Mesendoderm (in vitro differentiated cells): ENCODE measurements at regions not wholly inside any gene's neighbourhood (a gene's known extent, or its start where the extent isn't known, plus 50 kb on each side); places are given as distances from the start of the nearest gene placed in this dataset.
A peak's percentile ranks its signal among the peaks of the same experiment; 100 is the strongest.

ENCODE experiments used
- DNase-seq: peaks from one replicate; pipeline ENCODE4 v3.0.0; 2013
- H2AK5ac ChIP-seq: 2 replicates; pipeline ENCODE4 v1.6.1; 2013; ENCODE audit warnings: low read length, inconsistent platforms
- H2BK120ac ChIP-seq: 2 replicates; pipeline ENCODE4 v1.6.1; 2013; ENCODE audit warnings: low read depth, mild to moderate bottlenecking, low read length, moderate library complexity, mixed read lengths
- H2BK15ac ChIP-seq: replicated peaks from 2 replicates; pipeline ENCODE4 v1.6.1; 2013; ENCODE audit warnings: low read depth, mild to moderate bottlenecking, moderate library complexity
- H2BK5ac ChIP-seq: 2 replicates; pipeline ENCODE4 v1.6.1; 2013; ENCODE audit warnings: low read length, inconsistent platforms
- H3K18ac ChIP-seq: 2 replicates; pipeline ENCODE4 v1.6.1; 2013; ENCODE audit warnings: mild to moderate bottlenecking, low read length, mixed read lengths
- H3K23ac ChIP-seq: one replicate; pipeline ENCODE4 v1.6.1; 2013; ENCODE audit warnings: low read length
- H3K27ac ChIP-seq: 2 replicates; pipeline ENCODE4 v1.5.1; 2013; ENCODE audit warnings: low read depth, mild to moderate bottlenecking, inconsistent platforms, low read length, moderate library complexity
- H3K27me3 ChIP-seq: 2 replicates; pipeline ENCODE4 v1.6.1; 2013; ENCODE audit warnings: low read length, control low read depth, mild to moderate bottlenecking, inconsistent platforms; ENCODE audit not compliant: insufficient read depth, poor library complexity
- H3K36me3 ChIP-seq: 2 replicates; pipeline ENCODE4 v1.6.1; 2013; ENCODE audit warnings: low read length, inconsistent platforms; ENCODE audit not compliant: control insufficient read depth, insufficient read depth
- H3K4ac ChIP-seq: one replicate; pipeline ENCODE4 v1.6.1; 2013; ENCODE audit warnings: low read depth, mild to moderate bottlenecking, low read length, moderate library complexity
- H3K4me1 ChIP-seq: 2 replicates; pipeline ENCODE4 v1.6.1; 2013; ENCODE audit warnings: low read depth, low read length, inconsistent platforms; ENCODE audit not compliant: control insufficient read depth
- H3K4me2 ChIP-seq: 2 replicates; pipeline ENCODE4 v1.6.1; 2013; ENCODE audit warnings: low read length
- H3K4me3 ChIP-seq: 2 replicates; pipeline ENCODE4 v1.5.1; 2013; ENCODE audit warnings: mild to moderate bottlenecking, low read length
- H3K56ac ChIP-seq: one replicate; pipeline ENCODE4 v1.6.1; 2013; ENCODE audit warnings: low read length
- H3K79me1 ChIP-seq: 2 replicates; pipeline ENCODE4 v1.6.1; 2013; ENCODE audit warnings: low read length, inconsistent platforms
- H3K79me2 ChIP-seq: 2 replicates; pipeline ENCODE4 v1.6.1; 2013; ENCODE audit warnings: mild to moderate bottlenecking, low read length; ENCODE audit not compliant: control insufficient read depth, insufficient read depth
- H3K9ac ChIP-seq: 2 replicates; pipeline ENCODE4 v1.6.1; 2013; ENCODE audit warnings: low read length, inconsistent platforms
- H4K5ac ChIP-seq: one replicate; pipeline ENCODE4 v1.6.1; 2013; ENCODE audit warnings: low read length
- H4K8ac ChIP-seq: one replicate; pipeline ENCODE4 v1.6.1; 2013; ENCODE audit warnings: low read depth, mild to moderate bottlenecking, control low read depth, low read length, moderate library complexity
- WGBS: extraction: QIAGEN DNeasy Blood & Tissue Kit; methylation state at CpG from one replicate; pipeline ENCODE4 v1.1.7; 2013; ENCODE audit warnings: low lambda C conversion rate, missing lambda C conversion rate; ENCODE audit not compliant: insufficient coverage; ENCODE audit errors: extremely low coverage; 5-methylcytosine and 5-hydroxymethylcytosine counted together

DNA sequence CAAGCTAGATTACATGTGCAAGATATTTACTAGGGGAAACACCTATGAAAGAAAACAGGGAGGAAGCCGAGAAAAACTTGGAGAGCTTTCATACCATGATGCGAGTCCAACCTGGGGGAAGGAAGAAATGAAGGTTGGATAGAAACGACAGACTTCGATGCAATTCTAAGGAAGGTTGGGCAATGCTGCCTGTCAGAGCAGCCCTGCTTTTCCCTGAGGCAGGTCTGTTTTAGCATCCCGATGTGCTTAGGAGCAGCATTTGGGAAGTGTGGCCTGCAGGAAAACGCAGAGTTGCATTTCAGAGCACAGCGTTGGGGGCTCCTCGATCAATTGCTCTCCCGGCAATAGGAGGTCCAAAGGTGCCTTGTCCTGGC is 91.9 kb upstream of the DTNBP1 start:
- Histone ChIP-seq H2AK5ac (no peak overlapping the region), H3K4ac (no peak overlapping the region), H3K18ac (no peak overlapping the region), H3K79me1 (no peaks in the 10 kb centered on the region), H3K4me2 (no peak overlapping the region), H3K4me1 (no peaks in the 10 kb centered on the region), H3K27me3 (no peaks in the 10 kb centered on the region), H3K79me2 (no peaks in the 10 kb centered on the region), H3K4me3 (no peak overlapping the region), H3K27ac (no peak overlapping the region), H3K56ac (no peak overlapping the region), H3K23ac (no peak overlapping the region), H4K5ac (no peak overlapping the region), H2BK5ac (no peak overlapping the region), H2BK15ac (no peak overlapping the region), H3K36me3 (no peaks in the 10 kb centered on the region), H4K8ac (no peak overlapping the region), H2BK120ac (no peak overlapping the region), H3K9ac (no peak overlapping the region)
- no peak for DNase-seq
- no CpG with 5 or more reads among the region's 9 CpGs for WGBS

DNA sequence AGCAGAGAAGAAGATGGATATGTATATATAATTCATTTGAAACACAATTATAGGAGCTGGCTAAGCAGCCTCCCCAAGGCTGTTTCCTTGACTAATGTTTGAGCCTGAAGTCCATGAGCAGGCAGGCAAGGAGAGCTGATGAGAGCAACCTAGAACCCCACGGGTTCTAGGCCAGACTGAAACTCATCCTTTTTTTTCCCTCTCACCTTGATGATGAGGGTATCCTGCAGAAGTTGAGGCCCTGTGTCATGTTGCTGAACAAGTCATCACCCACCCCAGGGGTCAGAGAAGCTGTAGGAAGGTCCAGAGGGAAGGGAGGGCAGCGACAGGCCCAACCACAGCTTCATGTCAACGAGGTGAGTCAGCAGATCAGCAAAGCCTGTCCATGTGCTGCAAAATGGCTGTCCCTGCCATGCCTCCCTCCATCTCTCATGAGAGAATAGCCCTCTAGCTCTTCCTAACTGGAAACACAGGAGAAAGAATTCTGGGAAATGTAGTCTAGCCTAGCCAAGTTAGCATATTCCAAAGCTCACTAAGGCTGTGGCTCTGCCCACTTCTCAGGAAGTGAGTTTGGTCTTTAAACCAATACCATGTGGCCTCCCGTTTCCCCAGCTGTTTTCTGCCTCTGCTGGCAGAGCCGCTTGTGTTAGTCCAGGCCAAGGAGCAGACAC is 91.3 kb upstream of the DTNBP1 start:
- H4K8ac ChIP-seq, result no peak overlapping the region
- no peak overlapping the region for H3K27ac ChIP-seq
- H3K4ac ChIP-seq, result no peak overlapping the region
- H2BK15ac ChIP-seq, result no peak overlapping the region
- H3K36me3 ChIP-seq, result no peaks in the 10 kb centered on the region
- peak; percentile 86 for DNase-seq
- no peaks in the 10 kb centered on the region for H3K27me3 ChIP-seq
- no peak overlapping the region for H2AK5ac ChIP-seq
- H3K56ac ChIP-seq, result no peak overlapping the region
- H3K79me2 ChIP-seq, result no peaks in the 10 kb centered on the region
- no peak overlapping the region for H3K23ac ChIP-seq
- H3K9ac ChIP-seq, result no peak overlapping the region
- H3K4me2 ChIP-seq, result no peak overlapping the region
- WGBS, result no CpG with 5 or more reads among the region's 5 CpGs
- H4K5ac ChIP-seq, result no peak overlapping the region
- no peaks in the 10 kb centered on the region for H3K79me1 ChIP-seq
- H2BK5ac ChIP-seq, result no peak overlapping the region
- H3K4me3 ChIP-seq, result no peak overlapping the region
- no peak overlapping the region for H3K18ac ChIP-seq
- H2BK120ac ChIP-seq, result no peak overlapping the region
- no peaks in the 10 kb centered on the region for H3K4me1 ChIP-seq

DNA sequence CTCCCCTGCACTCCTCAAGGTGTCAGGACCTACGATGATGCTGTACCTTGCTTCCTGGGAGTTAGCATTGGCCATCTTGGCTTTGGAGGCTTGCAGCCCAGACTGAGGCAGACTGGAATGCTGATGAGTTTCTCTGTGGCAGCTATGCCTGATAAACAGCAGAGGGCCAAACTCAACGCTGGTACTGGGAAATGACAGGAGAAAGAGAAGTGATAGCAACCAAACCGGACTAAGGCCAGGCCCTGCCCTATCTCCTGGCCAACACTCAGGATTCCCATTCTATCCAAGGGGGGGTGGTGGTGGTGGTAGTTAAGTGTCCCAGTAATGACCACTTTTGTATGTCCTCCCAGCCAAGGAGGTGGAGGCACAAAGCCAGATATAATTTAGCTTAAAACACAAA is 90.0 kb upstream of the DTNBP1 start:
- Histone ChIP-seq H2BK15ac (no peak overlapping the region), H3K4me1 (no peaks in the 10 kb centered on the region), H3K23ac (no peak overlapping the region), H2BK5ac (no peak overlapping the region), H3K27ac (no peak overlapping the region), H2AK5ac (no peak overlapping the region), H3K79me1 (no peaks in the 10 kb centered on the region), H3K36me3 (no peaks in the 10 kb centered on the region), H3K79me2 (no peaks in the 10 kb centered on the region), H3K9ac (no peak overlapping the region), H3K4me3 (no peak overlapping the region), H4K5ac (no peak overlapping the region), H4K8ac (no peak overlapping the region), H3K18ac (no peak overlapping the region), H3K27me3 (no peaks in the 10 kb centered on the region), H3K4ac (no peak overlapping the region), H3K4me2 (no peak overlapping the region), H3K56ac (no peak overlapping the region), H2BK120ac (no peak overlapping the region)
- DNase-seq, result peak; percentile 71
- no CpG with 5 or more reads among the region's 3 CpGs for WGBS

DNA sequence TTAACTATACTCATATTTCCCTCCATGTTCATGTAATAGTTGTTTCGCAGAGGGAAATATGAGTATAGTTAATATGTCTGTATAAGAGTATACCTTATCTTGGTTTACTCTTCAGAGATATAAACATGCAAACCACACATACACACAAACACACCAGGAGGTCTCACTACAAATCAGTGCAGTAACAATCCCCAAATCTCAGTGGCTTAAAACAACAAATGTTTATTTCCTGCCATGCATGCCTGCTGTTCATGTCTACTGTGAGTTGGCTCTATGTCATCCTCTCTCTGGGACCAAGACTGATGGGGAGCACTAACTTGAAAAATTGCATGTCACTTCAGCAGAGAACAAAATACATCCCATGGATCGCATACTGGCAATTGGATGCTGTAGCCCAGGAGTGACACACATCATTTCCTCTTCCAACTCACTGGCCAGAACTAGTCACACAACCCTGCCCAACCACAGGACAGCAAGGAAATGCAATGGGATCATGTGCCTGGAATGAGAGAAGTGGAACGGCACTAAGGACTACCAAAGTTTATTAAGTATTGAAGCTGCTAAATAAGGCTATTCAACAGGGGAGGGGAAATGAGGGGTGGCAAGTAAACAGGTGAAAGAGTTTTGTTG is 89.0 kb upstream of the DTNBP1 start:
- no CpG with 5 or more reads among the region's 3 CpGs for WGBS
- no peaks in the 10 kb centered on the region for H3K79me1 ChIP-seq
- H3K4me2 ChIP-seq, result no peak overlapping the region
- H3K4me1 ChIP-seq, result no peaks in the 10 kb centered on the region
- no peak overlapping the region for H3K4ac ChIP-seq
- no peak overlapping the region for H3K27ac ChIP-seq
- no peak overlapping the region for H3K18ac ChIP-seq
- no peak overlapping the region for H3K9ac ChIP-seq
- H2AK5ac ChIP-seq, result no peak overlapping the region
- DNase-seq, result no peak
- no peak overlapping the region for H2BK5ac ChIP-seq
- no peaks in the 10 kb centered on the region for H3K27me3 ChIP-seq
- no peaks in the 10 kb centered on the region for H3K79me2 ChIP-seq
- H2BK15ac ChIP-seq, result no peak overlapping the region
- no peak overlapping the region for H3K4me3 ChIP-seq
- no peak overlapping the region for H3K56ac ChIP-seq
- no peak overlapping the region for H2BK120ac ChIP-seq
- no peak overlapping the region for H4K8ac ChIP-seq
- no peaks in the 10 kb centered on the region for H3K36me3 ChIP-seq
- H3K23ac ChIP-seq, result no peak overlapping the region
- no peak overlapping the region for H4K5ac ChIP-seq

DNA sequence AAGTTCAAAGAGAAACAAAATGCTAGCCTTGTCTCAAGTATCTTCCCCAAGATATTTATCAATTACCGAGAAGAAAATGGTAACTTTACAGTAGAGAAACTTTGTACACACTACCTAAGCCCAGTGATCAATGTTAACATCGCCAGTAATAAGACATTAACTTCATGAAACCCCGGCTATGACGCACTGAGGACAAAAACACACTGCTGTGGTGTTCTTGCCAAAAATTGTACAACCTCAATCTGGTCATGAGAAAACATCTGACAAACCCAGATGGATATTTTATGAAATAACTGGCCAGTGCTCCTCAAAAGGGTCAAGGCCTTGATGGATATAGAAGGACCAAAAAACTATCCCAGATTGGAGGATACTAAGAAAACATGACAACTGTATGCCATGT is 85.5 kb upstream of the DTNBP1 start:
- no peak overlapping the region for H3K23ac ChIP-seq

More for the DNA sequence above, 85.5 kb upstream of the DTNBP1 start:
- Histone ChIP-seq H3K4me1 (no peaks in the 10 kb centered on the region), H4K5ac (no peak overlapping the region), H3K18ac (no peak overlapping the region), H3K36me3 (no peaks in the 10 kb centered on the region), H2BK15ac (no peak overlapping the region), H3K4me2 (no peak overlapping the region), H3K27me3 (no peaks in the 10 kb centered on the region), H3K79me2 (no peaks in the 10 kb centered on the region), H3K4ac (no peak overlapping the region), H3K9ac (no peak overlapping the region), H2BK120ac (no peak overlapping the region), H2BK5ac (no peak overlapping the region), H3K56ac (no peak overlapping the region), H2AK5ac (no peak overlapping the region), H3K27ac (no peak overlapping the region), H3K4me3 (no peak overlapping the region), H4K8ac (no peak overlapping the region), H3K79me1 (no peaks in the 10 kb centered on the region)
- WGBS, result no CpG with 5 or more reads among the region's 4 CpGs
- DNase-seq, result no peak
